HK-2 (cell line): ENCODE measurements at regions not wholly inside any gene's neighbourhood (a gene's known extent, or its start where the extent isn't known, plus 50 kb on each side); places are given as distances from the start of the nearest gene placed in this dataset.

ENCODE experiments used
- DNase-seq: peaks from one replicate; pipeline ENCODE4 v3.0.0-alpha.2; 2018; ENCODE audit not compliant: unreplicated experiment

DNA sequence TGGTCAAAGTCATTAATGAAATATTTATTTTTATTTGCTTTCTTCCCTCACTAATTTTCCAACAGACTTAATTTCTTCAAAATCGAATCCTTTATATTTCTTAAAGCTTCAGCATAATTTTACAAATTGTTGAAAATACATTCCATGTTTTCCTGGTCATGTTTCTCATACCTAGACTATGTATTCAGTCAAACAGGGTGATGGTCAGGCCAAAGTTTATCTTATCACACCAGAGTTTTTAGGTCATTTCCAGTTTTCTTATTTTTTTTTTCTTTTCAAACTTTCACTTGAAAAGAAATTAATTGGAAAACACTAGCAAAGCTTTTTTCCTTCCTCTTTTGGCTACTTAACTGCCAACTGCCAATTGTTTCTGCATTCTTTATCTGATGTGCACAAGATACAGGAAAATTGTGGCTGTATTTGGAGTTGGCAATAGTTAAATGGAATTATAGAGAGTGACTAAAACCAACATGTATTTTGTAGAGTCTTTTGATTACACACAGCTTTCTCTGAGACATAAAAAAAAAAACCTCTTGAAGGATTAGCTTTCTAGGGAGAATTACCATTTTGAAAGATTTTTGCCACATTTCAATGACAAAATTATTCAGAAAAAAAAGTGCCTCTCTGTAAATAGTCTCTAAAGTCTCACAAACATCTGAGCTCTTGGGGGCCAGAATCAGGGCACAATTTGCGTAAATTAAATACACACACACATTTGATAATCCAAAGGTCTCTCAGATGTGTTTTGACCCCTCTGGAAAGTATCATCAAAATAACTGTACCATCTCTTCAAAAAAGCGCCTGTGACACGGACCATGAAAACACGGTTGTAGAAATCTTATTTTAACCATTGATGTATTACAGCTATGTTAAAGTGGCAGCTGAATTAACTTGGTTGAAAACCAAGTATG lies 603.2 kb upstream of the KCNMB2 start:
- DNase-seq, result no peak

DNA sequence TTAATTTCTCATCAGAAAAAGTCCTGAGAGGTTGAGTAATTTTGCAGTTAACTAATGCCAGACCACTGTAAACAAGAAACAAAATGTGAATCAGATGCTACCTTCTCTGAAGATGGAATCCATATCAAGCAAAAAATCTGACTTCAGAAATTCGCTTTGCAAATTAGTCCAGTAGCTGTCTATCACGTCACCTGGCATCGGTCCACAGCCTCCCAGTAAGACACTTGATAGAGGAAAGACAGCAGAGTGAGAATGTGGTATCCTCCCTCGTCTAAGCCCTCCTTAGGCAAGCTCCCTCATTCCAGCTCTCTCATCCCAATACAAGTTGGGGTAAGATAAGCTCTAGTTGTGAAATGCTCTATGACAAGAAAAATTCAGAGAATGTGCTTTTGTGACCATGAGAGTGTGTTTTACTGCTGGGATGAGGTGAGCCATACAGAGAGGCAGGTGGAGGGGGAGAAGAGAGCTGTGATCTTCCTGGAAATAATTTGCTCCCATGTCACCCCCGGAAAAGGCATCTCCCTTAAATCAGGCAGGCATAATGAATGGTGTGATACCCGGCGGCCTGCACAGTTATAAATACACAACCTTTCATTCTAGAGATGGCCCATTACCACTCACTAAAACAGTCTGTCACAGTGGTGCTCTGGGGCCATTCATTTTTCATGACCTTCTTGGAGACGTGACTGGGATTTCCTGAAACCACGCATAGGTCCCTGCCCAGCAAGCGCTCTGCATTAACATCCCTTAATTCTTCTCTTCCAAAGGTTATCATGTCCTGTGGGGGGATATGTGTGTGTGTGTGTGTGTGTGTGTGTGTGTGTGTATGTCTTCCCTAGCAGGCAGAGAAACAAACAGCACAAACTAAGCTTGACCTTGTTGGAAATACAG lies 602.0 kb upstream of the KCNMB2 start:
- DNase-seq, result peak; percentile 38

DNA sequence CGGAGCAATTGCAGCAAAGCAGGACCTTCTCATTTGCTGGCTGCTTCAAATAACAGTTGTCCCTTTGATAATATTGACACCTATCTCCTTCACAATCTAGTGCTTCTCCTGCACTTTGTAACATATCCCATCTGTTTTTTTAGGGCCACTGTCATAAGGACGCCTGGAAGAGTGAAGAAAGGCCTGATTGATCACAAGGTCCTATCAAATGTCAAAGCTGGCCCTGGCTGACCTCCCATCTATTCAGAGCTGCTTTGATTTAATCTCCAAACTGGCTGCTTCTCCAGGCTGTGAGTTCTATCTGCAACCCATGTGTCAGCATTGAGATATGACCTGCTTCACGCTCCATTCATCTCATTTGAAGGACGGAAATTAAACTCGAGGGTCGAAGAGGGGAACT lies 601.2 kb upstream of the KCNMB2 start:
- no peak for DNase-seq

DNA sequence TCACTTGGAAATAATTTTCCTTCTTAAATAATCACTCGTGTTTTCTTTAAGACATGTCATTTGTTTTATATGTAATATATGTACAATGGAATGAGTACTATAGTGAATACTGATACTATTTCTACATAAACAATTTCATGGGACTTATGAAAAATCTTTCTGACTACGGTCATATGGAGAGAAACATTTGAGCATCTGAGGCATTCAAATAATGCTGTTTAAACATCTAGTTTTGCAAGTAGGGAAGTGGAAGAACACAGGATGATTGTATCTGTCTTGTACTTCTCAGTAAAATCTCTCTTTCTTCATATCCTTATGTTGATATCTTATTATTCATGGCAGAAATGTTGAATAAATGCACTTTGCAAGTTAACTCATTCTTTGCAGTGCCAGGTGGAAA lies 599.5 kb upstream of the KCNMB2 start:
- no peak for DNase-seq

DNA sequence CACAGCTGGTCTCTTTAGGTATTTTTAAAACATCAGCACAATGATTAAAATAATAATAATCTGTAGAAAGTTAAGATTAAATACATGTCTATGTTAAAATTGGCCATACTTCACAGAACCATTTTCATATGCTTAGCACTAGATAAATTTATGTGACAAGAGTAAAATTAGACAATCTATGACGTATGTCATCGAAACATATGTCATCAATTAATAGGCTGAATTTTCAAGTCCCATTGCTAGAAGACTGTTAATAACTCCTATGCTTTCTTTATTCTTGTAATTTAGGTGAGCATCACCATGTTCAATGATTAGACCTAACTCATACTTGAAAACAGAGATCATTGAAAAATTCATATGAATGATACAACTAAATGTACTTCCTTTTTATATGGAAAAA lies 593.3 kb upstream of the KCNMB2 start:
- DNase-seq, result no peak

DNA sequence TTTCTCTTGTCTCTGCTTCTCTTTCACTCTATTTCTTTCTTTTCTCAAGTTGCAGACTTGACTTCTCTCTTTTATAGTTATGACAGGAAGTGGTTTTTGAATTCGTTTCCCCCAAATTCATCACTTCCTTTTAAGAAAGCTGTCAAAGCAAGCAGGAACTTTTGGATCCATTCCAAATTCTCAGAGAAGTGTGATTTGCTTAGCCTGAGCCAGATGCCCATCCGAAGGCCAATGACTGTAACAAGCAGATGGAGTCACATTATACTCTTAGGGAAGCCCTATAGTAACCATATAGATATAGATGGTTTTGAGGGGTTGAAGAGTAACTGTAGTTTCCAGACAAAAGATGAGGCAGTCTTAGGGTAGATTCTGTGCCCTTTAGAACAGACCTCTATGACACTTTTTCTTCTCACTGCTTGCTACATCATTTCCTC lies 592.0 kb upstream of the KCNMB2 start:
- no peak for DNase-seq

DNA sequence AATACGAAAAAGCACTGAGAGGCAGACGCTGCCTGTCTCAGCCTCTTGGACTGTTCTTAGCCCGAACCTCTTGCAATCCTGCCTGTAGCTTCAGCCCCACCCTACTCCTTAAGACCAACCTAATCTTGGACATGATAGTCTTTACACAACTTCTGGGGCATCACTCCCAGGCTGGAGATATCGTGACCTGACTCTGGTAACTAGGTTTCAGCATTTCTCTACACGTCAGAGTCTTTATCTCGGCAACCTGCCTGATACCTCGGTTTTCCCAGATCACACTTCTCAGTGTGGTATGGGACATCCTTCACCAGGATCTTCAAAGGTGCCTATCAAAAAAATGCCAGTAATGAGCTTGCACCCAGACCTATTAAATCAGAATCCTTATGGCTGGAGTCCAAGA lies 590.2 kb upstream of the KCNMB2 start:
- DNase-seq, result no peak

DNA sequence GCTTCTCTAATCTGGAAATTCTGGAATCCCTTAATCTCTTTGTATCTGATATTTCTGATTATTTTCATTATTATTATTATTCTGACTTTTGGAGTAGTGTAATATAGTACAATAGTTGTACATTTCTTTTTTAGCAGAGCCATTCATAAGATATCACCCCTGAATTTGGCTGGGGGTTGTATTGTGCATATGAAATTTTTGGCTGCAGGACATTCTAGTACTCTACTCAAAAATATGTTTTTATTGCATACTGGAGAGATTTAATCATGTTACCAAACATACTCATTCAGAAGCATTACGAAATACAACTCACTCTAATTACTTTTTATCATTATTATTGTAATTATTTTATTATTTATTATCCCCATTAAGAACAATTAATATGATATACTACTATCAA lies 589.7 kb upstream of the KCNMB2 start:
- DNase-seq, result no peak

DNA sequence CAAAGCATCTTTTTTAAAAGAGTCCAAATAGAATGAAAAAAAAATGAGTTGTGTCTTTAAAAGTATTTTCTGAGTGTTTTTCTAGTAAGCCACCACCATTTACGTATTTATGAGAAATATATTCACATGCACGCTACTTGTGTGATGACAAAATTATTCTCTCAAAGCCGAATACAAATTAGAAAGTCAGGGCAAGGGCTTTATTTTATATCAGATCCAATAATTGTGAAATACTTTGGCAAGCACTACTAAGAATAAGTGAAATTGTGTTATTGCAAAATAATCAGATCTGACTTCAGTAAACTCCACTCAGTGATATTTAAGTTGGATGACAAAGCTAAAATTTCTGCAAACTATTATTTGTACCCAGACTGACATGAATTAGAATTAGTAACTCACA lies 589.3 kb upstream of the KCNMB2 start:
- DNase-seq, result no peak

DNA sequence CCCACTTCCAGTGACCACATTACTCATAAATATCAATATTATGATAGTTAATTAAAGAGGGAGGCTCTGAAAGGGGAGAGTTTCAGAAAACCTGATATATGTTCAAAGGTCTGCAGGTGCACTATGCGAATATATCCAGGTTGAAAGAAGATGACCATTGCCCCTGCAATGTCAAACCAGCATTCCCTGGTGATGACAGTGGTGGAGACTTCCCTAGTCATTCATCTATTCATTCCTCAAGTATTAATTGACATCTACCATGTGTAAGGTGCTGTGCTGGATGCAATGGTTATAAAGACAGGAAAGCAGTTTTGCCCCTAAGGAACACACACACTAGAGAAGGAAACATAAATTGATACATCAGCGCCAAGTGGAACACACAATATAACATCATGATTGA lies 588.3 kb upstream of the KCNMB2 start:
- no peak for DNase-seq

DNA sequence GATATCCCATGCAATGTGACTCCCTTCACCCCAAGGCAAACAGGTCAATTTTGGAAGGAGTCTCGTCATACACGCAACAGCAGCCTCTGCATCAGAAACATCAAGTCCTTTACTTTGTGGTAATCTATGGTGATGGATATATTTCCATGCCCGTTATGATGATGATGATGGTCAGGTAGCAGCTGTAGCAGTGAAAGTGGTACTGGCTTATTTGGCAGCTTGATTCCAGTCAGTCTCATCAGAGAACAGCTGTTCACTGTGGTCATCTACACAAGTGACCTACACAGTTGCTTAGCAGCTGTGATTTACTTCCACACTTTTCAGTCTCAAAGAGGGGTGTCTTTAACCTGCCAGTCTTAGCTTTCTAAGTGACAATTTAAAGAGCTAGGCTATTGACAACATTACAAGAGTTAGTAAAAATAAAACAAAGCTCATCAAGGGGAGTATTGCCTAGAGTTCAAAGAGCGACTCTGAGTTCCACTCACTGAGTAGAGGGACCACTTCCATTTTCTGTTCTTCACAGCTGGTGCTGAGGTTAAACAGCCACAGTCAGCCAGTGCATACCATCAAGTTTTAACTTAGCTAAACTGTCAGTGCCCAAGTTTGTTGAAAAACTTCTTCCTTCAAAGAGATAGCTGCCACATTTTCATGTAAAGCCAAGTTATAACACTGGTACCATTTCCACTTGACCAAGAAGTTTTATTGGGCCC lies 587.4 kb upstream of the KCNMB2 start:
- no peak for DNase-seq

DNA sequence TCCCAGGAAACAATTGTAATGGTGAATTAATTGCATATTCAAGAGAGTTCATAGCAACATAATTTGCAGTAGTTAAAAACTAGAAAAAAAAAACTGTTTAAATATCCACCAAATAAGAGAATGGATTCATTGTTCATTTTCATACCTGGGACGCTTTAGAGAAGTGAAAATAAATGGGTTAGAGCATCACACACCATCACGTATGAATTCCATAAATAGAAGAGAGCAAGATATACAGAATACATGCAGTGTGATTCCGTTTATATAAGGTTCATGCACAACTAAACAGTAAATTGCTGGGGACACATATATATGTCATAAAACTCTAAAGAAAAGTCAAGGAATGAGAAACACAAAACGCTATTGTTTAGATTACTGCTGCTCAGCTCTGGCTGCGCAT lies 577.0 kb upstream of the KCNMB2 start:
- DNase-seq, result no peak

DNA sequence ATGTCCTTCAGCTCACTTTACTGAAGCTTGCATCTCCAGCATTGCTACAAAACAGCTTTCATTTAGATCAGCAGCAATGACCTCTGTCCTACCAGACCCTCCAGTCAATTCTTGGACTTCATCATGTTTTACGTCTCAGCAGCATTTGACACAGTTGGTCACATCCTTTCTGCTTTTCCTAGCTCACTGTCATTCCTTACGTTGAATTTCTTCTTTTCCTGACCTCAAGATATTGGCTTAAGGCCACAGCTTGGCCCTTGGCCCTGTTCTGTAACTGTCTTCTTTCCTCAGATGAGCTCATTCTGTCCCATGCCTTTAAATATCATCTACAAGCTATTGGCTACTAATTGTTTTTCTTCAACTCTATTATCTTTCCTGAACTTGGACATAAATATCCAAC lies 576.2 kb upstream of the KCNMB2 start:
- no peak for DNase-seq

DNA sequence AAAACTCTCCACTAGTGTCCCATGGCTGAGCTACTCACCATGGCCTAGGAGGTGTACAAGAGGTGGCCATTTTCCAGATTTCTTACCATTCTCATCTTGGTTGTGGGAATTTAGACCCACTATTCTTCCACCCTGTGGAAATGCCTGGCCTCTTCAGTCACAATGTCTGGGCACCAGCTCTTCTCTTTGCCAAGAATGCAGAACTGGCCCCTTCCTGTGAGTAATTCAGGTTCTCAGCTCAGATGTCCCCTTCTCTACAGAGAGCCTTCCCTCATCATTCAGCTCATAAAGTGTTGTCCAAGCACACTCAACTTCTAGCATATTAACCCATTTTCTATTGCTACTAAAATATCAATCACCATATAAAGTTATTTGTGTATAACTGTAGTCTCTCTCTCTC lies 575.5 kb upstream of the KCNMB2 start:
- no peak for DNase-seq

DNA sequence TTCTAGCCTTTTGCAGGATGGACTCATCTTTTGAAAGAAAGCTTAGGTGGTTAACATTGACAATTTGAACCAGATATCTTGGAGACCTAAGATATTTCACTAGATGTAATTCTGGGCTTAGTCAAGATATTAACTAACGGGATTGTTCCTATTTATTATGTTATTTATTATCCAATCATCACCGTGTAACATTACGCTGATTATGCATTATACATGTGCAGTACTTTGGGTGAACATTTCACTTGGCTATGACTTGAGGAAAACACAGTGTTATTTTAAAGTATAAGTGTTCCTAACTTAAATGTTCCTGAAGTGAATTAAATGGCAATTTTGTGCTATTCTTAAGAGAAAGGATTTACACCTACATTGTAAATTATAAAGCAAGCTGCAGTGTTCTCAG lies 574.5 kb upstream of the KCNMB2 start:
- DNase-seq, result no peak

DNA sequence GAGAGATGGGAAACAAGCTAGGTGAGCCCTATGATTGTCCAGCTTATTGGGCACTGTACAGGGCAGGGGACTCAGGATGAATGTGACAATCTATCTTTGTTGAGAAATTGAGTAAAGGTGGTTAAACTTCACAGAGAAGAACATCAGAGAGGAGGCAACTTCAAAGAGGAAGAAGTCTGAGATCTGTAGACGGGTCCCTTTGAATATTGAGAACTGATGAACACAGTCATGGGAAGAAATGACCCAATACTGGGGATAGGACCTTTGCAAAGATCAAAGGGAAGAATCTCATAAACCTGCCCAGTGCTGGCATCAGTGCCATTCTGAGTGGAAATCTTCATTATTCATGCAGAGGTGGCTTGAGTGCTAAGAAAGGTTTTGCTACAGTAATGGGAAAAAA lies 569.7 kb upstream of the KCNMB2 start:
- no peak for DNase-seq

DNA sequence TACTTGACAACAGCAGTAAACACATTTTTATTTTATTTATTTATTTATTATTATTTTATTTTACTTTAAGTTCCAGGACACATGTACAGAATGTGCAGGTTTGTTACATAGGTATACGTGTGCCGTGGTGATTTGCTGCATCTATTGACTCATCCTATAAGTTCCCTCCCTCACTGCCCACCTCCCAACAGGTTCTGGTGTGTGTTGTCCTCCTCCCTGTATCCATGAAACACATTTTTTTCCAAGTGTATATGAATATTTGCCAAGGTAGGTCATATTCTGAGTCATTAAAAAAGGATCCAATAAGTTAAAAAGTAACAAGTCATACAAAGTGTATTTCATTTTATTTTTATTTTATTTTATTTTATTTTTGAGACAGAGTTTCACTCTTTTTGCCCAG lies 567.3 kb upstream of the KCNMB2 start:
- DNase-seq, result peak; percentile 26

DNA sequence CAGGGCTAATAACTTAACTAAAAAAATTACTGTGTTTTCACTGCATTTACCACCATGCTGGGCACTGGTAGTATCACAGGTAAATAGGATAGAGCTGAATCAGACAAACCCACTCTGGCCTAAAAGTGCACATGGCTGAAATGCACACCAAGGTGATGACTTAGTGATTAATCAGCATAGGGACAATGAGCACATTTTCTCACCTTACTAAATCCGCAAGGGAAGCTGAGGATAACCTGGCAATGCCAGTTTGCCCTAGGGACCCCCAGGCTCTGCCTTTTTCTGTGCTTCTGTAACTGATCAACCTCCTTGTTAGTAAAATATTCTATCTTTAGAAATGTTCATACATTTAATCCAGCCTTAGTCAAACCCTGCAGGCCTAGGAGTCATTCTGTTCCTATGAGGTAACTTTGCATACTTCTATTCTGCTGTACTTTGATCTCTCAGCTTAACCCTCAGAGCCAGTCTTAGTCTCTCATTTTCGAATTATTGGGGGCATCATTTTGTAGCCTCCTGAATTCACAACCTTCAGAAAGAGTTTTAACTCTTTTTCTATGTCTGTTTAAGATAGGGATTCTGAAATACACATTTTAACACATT lies 562.9 kb upstream of the KCNMB2 start:
- peak; percentile 35 for DNase-seq

DNA sequence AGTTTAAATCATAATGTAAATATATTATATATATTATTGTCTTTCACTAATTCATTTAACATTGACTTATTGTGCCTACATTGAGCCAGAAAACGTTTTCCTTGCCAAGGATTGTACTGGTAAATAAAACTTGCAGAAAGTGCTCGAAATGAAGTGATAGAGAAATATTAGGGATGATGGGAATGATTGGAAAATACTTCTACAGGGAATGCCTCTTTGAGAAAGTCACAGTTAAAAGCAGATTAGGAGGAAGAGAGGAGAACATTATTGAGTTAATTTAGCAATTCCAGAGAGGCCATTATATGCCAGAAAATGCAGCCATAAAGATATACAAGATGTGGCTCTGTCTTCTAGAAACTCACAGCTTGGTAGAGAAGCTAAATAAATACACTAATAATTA lies 560.0 kb upstream of the KCNMB2 start:
- no peak for DNase-seq

DNA sequence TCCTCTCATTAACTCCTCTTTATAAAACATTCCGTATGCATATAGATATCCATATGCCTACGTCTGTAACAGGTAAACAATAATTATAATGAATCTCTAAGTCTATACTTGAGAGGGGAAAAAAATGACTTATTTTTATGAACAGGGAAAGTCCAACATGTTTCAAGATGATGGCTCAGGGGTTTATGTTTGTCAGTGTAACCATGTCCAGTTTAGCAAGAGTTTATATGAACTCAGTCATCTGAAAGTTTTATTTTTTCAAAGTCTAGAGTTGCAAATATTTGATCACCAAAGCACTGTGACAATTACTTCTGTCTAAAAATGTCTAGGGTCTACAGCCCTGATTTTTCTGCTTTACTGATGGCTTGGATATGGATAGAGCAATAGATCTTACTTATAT lies 559.4 kb upstream of the KCNMB2 start:
- DNase-seq, result no peak

DNA sequence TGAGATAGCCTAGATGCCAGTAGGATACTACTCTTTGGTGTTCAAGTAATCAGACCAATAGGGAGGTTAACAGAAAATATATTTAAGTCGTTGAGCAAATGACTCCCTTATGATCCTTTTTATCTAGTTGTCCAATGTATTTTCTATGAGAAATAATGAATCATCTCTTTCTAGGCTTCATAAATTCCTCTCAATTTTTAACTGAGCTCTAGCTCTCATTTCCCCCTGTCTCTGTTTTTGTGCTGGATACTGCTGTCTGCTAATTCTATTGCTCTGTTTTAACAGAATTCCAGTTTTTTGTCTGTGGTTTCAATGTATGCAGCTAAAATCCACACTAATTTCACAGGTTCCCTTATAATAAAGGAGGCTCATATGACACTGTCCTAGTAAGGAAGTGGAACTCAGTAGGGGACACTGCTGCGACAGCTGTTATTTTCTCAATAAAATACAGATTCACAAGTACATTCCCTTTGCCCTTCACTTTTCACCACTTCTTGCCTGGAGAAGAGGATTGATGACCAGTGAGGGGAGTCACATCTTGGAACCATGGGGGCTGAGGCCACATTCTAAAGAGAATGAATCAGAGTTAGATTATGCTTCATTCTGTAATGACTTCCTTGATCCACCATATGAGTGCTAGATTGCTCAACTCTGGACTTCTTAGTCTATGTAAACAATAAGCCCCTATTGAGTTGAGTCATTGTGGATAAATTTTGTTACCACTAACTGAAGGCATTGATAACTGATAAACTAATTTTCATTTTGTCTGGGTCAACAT lies 558.7 kb upstream of the KCNMB2 start:
- peak; percentile 51 for DNase-seq
